ENCODE measurements at regions not wholly inside any gene's neighbourhood (a gene's known extent, or its start where the extent isn't known, plus 50 kb on each side); places are given as distances from the start of the nearest gene placed in this dataset.

DNA sequence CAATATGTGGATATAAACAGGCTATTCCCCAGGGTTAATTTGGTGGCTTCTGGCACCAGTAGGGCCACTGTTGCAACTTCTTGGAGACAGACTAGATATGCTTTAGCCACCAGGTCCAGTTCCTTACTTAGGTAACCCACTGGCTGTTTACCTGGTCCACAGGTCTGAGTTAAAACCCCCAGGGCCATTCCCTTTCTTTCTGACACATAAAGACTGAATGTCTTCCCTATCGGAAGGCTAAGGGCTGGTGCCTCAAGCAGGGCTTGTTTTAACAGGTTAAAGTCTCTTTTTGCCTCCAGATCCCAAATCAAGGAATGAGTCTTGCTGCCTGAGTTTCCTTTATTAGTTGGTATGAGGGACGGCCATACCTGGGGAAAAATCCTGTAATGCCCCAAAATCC is 1052.7 kb upstream of the CNTN5 start:
- TF ChIP-seq, protein P1, sequence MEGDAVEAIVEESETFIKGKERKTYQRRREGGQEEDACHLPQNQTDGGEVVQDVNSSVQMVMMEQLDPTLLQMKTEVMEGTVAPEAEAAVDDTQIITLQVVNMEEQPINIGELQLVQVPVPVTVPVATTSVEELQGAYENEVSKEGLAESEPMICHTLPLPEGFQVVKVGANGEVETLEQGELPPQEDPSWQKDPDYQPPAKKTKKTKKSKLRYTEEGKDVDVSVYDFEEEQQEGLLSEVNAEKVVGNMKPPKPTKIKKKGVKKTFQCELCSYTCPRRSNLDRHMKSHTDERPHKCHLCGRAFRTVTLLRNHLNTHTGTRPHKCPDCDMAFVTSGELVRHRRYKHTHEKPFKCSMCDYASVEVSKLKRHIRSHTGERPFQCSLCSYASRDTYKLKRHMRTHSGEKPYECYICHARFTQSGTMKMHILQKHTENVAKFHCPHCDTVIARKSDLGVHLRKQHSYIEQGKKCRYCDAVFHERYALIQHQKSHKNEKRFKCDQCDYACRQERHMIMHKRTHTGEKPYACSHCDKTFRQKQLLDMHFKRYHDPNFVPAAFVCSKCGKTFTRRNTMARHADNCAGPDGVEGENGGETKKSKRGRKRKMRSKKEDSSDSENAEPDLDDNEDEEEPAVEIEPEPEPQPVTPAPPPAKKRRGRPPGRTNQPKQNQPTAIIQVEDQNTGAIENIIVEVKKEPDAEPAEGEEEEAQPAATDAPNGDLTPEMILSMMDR (IDR thresholded peaks at IDR 0.05): no peak
- no peak for TF ChIP-seq POLR2AphosphoS5 (IDR thresholded peaks at IDR 0.05)
- TF ChIP-seq POLR2A (IDR thresholded peaks at IDR 0.05): no peak

Measured in sigmoid colon (tissue), 4 donors.